ENCODE measurements at regions not wholly inside any gene's neighbourhood (a gene's known extent, or its start where the extent isn't known, plus 50 kb on each side); places are given as distances from the start of the nearest gene placed in this dataset.

DNA sequence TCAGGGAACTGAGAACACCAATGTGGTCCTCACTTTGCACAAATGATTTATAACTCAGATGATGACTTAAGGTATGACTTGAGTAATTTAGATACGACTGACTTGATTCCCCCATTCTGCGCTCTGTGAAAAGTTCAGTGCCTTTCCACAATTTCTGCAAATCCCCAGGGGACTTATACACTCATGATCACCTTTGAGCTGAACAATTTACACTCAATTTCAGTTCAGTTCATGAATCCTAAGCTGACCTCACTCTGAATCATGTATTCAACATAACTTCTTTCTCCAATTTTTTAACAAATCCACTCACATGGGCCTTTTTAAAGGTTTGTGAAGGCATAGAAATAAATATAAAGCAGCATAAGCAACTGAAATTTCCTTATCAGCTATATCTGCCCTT lies 274.2 kb downstream of the FAM76B start:
- Histone ChIP-seq H3K4me2 (no peak overlapping the region), H3K27ac (no peak overlapping the region), H3K36me3 (replicated peaks; ENCODE audit: insufficient read depth, low read depth) (no peaks in the 10 kb centered on the region), H3K4me3 (no peak overlapping the region), H3K9me2 (replicated peaks; ENCODE audit: insufficient read depth) (no peaks in the 10 kb centered on the region), H3K9me3 (ENCODE audit: low read depth) (no peaks in the 10 kb centered on the region), H3K79me2 (no peaks in the 10 kb centered on the region), H2AFZ (no peak overlapping the region), H3K27me3 (no peaks in the 10 kb centered on the region), H3K4me1 (ENCODE audit: insufficient read depth) (peaks cover 24% of the 10 kb centered on the region), H4K20me1 (ENCODE audit: insufficient read depth, poor library complexity, severe bottlenecking) (no peaks in the 10 kb centered on the region)
- 100% methylated on average over 2 of the region's 2 CpGs for WGBS (ENCODE audit: low lambda C conversion rate, missing lambda C conversion rate)
- TF ChIP-seq, protein P1, sequence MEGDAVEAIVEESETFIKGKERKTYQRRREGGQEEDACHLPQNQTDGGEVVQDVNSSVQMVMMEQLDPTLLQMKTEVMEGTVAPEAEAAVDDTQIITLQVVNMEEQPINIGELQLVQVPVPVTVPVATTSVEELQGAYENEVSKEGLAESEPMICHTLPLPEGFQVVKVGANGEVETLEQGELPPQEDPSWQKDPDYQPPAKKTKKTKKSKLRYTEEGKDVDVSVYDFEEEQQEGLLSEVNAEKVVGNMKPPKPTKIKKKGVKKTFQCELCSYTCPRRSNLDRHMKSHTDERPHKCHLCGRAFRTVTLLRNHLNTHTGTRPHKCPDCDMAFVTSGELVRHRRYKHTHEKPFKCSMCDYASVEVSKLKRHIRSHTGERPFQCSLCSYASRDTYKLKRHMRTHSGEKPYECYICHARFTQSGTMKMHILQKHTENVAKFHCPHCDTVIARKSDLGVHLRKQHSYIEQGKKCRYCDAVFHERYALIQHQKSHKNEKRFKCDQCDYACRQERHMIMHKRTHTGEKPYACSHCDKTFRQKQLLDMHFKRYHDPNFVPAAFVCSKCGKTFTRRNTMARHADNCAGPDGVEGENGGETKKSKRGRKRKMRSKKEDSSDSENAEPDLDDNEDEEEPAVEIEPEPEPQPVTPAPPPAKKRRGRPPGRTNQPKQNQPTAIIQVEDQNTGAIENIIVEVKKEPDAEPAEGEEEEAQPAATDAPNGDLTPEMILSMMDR (IDR thresholded peaks at IDR 0.05; ENCODE audit: poor library complexity), result no peak
- TF ChIP-seq EZH2phosphoT487 (IDR thresholded peaks at IDR 0.05; ENCODE audit: low read depth, severe bottlenecking, unreplicated experiment) (no peak), EZH2 (IDR thresholded peaks at IDR 0.05; ENCODE audit: borderline replicate concordance) (no peak)
- DNase-seq (ENCODE audit: low spot score), result no peak

DNA sequence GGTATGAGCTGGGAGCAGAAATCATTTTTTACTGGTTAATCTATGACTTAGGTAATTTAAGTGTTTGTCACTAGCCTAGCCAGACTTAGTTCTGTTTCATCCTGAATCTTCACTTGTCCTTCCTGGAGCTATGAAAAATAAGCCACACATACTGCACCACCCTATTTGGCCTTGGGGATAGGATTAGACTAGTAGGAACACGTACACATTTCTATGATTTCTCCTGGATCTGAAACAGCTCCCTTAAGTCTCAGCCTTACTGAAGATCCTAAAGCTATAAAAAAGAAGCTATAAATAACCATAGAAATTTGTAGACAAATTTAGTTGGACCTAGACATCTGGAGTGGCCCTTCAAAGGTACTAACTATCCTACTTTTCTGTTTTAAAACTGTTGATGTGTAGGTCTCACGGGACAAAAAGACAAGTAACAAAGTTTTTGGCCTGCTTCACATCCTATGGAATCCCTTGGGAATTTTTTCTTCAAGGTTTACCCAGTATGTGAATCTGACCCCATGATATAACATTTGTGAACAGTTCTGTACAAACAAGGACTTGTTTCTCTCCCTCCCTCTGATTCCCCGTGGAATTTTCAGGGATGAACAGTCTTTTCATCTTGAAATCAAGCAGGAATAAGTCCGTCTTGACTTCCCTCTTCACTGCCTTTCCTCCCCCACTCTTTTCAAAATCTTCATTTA lies 275.0 kb downstream of the FAM76B start:
- Histone ChIP-seq H3K4me2 (no peak overlapping the region), H3K9me2 (replicated peaks; ENCODE audit: insufficient read depth) (no peaks in the 10 kb centered on the region), H3K9me3 (ENCODE audit: low read depth) (no peaks in the 10 kb centered on the region), H3K27ac (no peak overlapping the region), H3K36me3 (replicated peaks; ENCODE audit: insufficient read depth, low read depth) (no peaks in the 10 kb centered on the region), H3K4me3 (no peak overlapping the region), H3K79me2 (no peaks in the 10 kb centered on the region), H2AFZ (no peak overlapping the region), H3K4me1 (ENCODE audit: insufficient read depth) (peaks cover 24% of the 10 kb centered on the region), H4K20me1 (ENCODE audit: insufficient read depth, poor library complexity, severe bottlenecking) (no peaks in the 10 kb centered on the region), H3K27me3 (no peaks in the 10 kb centered on the region)
- WGBS (ENCODE audit: low lambda C conversion rate, missing lambda C conversion rate), result 70% methylated on average over 4 of the region's 4 CpGs
- DNase-seq (ENCODE audit: low spot score), result no peak
- TF ChIP-seq EZH2phosphoT487 (IDR thresholded peaks at IDR 0.05; ENCODE audit: low read depth, severe bottlenecking, unreplicated experiment), result no peak
- TF ChIP-seq EZH2 (IDR thresholded peaks at IDR 0.05; ENCODE audit: borderline replicate concordance), result no peak
- TF ChIP-seq, protein P1 (IDR thresholded peaks at IDR 0.05; ENCODE audit: poor library complexity), result no peak

DNA sequence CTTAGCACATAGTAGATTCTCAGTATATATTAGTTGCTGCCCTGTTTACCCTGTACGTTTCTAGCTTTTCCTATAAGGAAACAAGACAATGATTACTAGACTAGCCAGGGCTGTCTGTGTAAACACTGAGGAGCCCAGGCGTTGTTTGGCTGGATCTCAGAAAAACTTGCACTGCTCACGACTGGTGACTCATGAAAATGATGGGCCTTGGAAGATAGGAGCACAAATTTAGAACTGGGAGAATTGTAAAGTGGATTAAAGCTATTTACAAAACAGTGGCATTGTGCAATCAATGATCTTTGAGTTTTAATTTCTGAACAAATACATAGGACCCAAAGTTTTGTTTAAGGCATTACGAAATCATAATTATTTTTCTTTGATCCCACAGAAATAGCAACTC lies 276.9 kb downstream of the FAM76B start:
- H3K9me2 ChIP-seq (replicated peaks; ENCODE audit: insufficient read depth), result no peaks in the 10 kb centered on the region
- H3K4me3 ChIP-seq, result no peak overlapping the region
- peak overlapping the region; percentile 77 for H3K27ac ChIP-seq
- H4K20me1 ChIP-seq (ENCODE audit: insufficient read depth, poor library complexity, severe bottlenecking), result no peaks in the 10 kb centered on the region
- no peaks in the 10 kb centered on the region for H3K27me3 ChIP-seq
- no peaks in the 10 kb centered on the region for H3K9me3 ChIP-seq (ENCODE audit: low read depth)
- DNase-seq (ENCODE audit: low spot score), result peak; percentile 79
- H3K4me2 ChIP-seq, result peak overlapping the region; percentile 22
- TF ChIP-seq EZH2 (IDR thresholded peaks at IDR 0.05; ENCODE audit: borderline replicate concordance) (no peak), EZH2phosphoT487 (IDR thresholded peaks at IDR 0.05; ENCODE audit: low read depth, severe bottlenecking, unreplicated experiment) (no peak)
- TF ChIP-seq, protein P1 (IDR thresholded peaks at IDR 0.05; ENCODE audit: poor library complexity), result no peak
- H3K36me3 ChIP-seq (replicated peaks; ENCODE audit: insufficient read depth, low read depth), result no peaks in the 10 kb centered on the region
- H3K79me2 ChIP-seq, result no peaks in the 10 kb centered on the region
- H2AFZ ChIP-seq, result no peak overlapping the region
- peaks cover 24% of the 10 kb centered on the region for H3K4me1 ChIP-seq (ENCODE audit: insufficient read depth)
- WGBS (ENCODE audit: low lambda C conversion rate, missing lambda C conversion rate), result 23% methylated on average over 4 of the region's 4 CpGs
